ENCODE measurements at regions not wholly inside any gene's neighbourhood (a gene's known extent, or its start where the extent isn't known, plus 50 kb on each side); places are given as distances from the start of the nearest gene placed in this dataset.

DNA sequence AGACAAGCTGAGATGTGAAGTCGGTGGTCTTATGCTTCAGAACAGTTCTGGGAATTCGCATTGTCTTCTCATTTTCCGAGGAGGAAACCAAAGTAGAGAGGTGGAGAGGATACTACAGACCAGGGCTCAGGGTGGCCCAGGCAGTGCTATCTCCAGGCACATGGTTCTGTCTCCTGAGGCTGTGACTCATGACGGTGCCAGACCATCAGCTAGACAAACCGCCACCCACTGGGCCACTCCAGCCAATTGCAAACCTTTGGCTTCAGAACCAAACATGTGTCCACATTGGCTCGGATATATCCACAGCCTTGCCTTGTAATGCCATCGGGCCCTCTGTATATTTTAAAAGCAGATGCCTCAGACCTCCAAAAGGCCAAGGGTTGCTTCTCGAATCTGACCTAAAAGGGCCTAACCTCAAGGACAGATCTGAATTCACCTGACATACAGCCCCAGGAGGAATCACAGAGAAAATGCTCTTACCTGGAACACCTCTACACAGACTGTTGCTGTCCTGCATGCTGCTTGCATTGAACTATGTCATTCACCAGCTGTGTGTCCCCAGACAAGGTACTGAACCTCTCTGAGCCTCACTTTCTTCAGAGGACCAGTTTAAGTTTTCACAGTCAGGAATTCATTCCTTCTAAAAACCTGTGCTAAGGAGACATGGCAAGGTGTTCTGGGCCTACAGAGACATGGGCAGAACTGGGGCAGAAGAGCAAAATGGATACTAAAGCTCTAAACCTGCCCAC, 224.9 kb upstream of the JUN start:
- DNase-seq, result no peak

DNA sequence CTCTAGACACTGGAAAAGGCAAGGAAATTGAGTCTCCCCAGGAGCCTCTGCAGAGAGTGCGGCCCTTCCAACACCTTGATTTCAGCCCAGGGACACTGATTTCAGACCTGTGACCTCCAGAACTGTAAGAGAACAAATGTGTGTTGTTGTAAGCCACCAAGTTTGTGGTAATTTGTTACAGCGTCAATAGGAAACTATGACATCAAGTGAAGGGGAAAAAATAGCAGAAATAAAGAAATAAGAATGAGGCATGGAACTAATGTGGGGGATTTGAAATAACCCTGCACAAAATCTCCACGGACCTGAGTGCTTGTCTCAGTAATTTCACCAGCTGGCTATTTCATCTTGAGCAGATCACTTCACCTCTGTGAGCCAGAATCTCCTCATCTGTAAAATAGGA, 227.8 kb upstream of the JUN start:
- no peak for DNase-seq

DNA sequence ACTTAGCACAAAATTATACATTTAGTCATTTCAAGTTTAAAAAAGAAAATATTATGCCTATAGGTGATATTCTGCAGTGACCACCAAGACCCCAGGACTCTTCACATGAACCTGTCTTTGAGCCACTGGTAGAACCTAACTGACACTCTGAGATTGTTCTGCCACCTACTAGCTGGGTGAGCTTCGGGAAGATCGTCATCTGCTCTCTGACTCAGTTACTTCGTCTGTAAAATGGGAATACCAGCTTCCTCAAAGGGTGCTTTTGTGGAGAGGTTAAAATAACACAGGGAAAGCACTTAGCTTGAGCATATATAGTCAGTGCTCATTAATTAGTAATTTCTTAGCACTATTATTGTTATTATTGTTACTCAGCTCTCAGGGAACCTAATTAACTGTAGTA, 228.5 kb upstream of the JUN start:
- no peak for DNase-seq

DNA sequence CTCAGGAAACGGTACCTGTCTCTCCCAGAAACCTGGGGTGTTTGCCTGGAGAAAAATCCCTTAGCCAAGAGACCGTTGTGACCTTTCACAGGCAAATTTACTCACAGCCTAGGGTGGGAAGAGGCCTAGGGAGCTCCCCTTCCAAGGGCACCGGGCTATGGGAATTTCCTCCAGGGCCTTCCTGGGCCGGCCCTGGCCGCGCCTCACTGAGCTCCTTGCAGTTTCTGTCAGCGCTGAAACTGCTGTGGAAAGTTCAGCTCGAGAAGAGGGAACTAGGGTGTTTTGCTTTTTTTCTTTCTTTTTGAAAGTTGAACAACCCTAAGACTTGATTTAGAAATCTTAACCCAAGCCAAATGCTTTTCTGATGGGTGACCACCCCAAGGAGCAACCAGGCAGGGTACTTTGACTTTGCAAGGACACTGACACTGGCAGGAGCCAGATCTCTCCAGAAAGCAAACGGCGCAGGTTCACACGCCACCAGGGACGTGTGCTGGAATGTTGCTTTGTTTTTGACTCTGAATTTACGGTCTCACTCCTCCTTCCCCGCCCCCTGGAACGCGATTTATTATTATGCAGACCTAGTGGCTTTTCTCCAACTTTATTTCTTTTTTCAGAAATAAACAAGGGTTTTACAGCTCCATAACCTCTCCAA, 229.6 kb upstream of the JUN start:
- no peak for DNase-seq

DNA sequence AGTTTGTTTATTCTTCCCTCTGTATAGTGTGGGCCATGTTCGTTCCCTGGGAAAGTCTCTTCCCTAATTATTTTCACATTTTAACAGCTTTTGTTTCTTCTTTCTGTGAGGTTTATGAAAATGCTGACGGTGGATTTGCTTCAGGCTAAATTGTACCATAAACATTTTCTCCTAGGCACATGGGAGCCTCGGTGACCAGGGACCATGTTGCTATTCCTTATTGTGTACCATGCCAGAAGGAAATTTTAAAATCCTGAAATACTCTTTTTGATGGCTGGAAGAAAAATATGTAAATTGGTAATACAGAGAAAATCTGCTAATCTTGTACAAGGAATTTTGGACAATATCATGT, 230.1 kb upstream of the JUN start:
- DNase-seq, result no peak

DNA sequence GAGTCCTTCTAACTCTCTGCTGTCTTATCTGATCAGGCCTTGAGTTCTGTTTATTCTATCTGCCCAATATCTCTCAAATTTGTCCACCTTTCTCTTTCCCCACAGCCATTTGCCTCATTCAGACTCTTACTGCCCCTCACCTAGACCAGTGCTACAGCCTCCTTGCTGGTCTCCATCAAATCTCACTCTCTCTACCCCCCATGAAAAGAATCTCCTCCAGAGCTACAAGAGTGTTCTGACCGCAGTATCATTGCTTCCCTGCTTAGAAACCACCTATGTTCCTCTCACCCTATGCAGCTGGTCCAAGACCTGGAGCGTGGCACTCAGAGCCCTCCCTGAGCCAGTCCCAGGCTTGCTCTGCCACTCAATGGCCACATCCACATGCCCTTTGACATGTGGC, 231.0 kb upstream of the JUN start:
- no peak for DNase-seq

DNA sequence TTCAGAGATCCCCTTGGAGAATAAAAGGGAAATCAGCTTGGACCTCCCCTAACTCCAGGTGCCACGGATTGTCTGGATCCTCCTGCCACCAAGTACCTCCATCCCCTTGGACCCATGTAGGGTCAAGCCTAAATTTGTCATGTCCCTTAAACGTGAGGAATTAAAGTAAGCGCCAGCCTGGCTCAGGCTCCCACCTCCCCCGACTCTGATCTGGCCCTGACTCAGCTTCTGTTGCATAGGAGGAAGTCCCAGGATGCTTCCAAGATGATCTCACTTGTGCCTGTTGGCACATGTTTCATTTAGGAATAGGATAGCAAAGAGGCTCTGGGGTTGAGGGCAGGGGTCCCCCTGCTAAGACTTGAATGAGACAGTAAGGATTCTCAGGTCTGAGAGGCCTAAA, 231.9 kb upstream of the JUN start:
- DNase-seq, result no peak

DNA sequence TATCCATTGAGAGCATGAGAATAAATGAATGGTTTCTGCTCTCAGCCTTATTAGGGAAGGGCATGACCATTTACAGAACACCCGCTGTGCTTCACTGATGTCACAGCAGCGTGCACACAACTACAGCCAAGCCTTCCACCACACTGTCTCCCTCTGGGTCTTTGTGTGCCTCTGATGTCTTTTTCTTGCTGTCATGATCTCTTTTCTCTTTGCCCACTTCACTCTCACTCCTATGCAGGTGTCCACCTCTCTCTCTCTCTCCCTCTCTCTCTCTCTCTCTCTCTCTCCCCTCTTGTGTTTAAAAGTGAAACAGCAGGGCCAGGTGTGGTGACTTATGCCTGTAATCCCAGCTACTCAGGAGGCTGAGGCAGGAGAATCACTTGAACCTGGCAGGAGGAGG, 232.5 kb upstream of the JUN start:
- no peak for DNase-seq

DNA sequence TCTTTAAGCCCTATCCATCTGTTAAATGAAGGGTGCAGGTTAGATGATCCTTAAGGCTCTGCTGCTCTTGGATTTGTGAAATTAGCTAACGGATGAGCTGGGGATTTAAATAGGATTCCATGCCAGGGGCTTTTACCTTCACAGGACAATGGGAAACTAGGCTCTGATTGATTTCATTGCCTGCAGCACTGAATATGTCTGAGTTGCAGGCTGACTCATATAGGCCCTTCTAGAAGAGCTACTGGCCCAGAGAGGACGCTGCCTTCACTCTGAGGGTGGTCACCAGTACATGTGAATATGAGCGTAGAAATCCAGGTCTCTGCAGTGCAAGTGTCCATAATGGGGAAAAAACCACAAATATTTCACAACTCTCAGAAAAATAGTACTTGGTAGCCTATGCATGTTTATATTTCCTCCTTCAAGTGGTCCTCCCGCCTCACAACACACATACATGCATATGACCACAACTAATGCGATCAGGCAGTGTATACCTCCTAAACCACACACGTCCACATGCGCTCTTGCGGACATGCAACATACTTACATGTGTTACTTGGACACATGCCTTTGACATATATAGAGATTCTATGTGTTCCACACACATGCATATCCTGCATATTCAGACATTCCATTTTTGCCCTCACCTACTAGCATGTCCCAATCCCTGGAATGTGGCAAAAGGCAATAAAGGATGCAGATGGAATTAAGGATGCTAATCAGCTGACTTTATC, 233.8 kb upstream of the JUN start:
- no peak for DNase-seq

DNA sequence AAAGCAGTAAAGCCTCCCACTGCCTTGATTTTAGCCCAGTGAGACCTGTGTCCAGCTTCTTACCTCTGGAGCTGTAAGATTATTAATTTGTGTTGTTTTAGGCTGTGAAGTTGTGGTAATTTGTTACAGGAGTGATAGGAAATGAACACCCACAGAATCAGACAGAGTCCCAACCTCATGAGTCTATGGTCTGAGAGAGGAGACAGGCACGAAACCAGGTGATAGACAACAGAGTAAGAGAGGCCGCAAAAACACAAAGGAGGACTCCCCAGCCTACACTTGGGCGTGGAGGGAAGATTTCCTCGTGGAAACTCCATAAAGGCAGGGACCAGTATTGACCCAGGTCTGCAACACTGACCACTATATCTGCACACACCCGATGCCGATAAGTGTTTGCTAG, 234.6 kb upstream of the JUN start:
- no peak for DNase-seq

DNA sequence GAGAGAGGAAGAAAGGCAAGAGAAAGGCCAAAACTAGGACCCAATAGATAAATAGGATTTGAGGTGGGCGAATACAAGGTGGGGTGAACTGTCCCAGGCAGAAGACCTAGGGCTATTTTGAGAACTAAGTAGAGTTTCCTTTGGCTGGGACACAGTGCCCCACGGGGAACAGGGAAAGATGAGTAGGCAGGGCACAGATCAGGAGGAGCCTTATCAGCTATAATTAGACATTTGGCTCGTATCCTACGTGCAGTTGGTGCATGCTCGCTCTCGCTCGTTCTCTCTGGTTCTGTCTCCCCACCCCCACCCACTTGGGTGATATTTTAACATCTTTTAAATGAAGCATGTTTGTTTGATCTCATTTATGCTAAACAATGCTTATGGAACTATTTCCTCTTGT, 235.0 kb upstream of the JUN start:
- no peak for DNase-seq

DNA sequence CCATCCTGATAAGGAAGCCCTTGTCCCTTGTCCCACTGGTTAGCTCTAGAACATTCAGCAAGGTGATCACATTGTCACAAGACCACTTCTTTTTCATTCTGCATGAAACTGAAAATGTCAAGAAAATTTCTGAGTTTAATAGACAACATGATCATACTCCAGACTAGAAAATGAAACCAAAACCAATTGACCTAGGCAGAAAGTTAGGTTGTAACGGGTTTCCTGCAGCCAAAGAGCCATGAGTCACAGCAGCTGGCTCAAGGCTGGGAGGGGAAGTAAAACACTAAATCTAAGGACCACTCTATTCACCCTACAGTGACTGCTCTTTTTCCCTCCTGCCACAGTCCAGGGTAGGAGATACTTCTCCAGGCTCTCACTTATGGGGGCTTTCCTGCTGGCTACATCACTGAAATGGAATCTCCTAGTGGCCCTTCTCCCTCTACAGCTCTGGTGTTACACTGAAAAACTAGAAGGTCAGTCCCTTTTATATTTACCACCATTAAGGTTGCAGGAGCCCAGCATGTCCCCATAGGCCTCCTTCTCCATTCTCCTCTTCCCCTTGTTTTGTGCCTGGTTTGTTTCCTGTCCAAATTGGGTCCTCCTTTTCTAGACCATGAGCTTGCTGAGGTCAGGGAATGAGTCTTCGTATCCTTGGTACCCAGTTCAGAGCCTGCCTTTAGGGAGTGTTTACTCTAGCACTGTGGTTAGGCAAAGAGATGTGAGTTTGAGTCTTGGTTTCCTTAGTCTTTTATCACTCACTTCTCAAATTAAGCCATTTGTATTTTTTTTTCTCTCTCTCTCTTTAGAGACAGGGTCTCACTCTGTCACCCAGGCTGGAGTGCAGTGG, 236.5 kb upstream of the JUN start:
- DNase-seq, result peak; percentile 41

DNA sequence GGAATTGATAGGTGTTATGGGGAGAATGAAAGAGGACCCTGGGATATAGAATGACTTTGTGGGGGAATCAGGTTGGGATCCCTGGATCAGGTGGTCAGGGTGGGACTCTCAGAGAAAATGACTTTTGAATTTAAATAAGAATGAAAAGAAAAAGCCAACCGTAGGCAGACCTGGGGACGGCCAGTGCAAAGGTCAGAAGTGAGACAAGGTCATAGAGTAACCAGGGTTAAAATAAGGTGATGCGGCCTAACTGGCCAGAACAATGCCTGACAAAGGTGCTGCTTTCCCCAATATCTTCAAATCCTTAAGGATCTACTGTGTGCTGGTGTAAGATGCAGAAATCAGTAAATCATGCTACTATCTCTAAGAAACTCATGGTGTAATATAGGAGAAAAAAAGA, 238.4 kb upstream of the JUN start:
- DNase-seq, result no peak

DNA sequence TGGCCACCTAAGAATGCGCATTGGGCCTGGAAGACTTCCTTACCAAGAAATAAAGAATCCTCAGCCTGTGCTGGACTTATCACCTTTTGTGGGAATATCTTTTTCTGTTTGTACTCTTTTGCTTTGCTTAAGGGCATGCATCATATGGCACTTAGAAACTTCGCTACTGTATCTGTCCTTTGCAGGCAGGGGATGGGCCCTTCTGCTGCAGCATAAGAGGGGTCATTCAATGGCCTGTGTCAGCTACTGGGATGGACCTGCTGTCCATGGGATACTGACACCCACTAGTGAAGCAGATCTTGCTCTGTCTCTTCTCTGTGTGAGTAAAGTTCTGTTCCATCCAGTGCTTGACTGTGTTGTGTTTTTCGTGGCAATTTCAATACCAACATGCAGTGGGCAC, 239.0 kb upstream of the JUN start:
- DNase-seq, result no peak

DNA sequence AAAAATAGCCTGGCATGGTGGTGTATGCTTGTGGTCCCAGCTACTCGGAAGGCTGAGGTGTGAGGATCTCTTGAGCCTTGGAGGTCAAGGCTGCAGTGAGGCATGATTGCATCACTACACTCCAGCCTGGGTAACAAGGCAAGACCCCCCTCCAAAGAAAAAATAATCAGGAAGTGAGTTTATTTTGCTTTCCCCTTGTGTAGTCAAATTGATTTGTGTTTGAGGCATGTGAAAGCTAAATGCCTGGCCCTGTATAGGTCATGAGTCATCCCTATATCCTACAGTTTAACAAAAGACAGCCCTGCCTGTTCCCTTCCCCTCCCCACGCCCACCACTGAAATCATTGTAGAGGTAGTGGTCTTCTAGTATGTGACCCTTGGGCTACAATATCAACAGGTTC, 241.4 kb upstream of the JUN start:
- DNase-seq, result no peak

DNA sequence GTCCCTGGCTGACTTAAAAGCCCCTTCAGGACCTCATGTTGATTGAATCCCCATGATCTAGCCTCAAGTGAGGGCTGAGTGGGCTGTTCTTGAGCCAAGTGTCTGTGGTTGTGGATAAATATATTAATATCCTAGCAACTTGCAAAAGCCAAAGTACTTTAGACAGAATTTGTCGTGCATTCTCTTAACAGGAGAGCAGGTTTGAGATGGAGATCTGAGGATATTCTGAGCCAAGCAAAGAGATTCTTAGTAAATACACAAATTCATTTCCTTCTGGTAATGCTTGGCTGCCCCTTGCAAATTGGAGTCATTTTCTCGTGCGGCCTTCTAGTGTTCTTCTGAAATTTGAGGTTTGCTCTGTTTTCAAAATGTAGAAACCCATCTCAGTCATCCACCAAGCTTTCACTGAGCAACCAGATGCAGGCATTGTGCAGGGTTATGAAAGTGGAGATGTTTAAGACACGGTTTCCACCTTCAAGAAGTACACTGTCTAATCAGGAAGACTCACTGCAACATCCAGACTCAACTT, 242.1 kb upstream of the JUN start:
- DNase-seq, result no peak

DNA sequence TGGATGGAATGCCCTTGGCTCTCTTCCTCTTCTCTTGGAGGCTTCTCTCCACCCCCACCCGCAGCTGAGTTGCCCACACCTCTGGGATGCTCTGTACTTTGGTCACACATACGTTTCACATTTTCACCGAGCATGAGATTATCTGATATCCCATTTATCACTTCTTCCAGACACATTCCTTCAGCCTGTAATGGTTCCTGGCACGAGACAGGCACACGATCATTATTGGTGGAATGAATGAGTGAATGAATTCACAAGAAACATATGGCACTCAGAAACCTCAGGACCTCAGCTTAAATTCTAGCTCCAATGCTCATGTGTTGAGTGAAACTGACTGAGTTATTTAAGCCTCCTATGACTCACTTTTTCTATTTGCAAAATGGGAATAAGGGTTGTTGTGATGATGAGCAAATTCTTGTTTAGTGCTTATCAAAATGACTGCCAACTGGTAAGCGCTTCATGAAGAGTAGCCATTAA, 242.7 kb upstream of the JUN start:
- no peak for DNase-seq

DNA sequence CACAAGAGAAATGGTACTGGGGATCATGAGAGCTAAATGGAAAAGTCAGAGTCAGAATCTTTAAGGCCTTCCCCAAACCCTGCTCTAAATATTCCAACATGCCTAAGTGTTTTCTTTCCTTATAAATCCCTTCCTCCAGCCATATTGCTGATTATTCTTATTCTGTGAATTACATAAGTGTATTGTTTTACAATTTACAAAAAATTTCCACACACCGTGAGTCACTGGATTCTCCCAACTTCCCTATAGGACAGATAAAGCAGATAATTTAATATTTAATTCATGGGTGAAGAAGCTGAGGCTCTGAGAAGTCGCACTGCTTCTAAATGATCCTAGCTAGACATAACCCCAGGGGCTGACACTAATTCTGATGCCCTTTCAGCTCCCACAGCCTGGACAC, 243.3 kb upstream of the JUN start:
- no peak for DNase-seq

DNA sequence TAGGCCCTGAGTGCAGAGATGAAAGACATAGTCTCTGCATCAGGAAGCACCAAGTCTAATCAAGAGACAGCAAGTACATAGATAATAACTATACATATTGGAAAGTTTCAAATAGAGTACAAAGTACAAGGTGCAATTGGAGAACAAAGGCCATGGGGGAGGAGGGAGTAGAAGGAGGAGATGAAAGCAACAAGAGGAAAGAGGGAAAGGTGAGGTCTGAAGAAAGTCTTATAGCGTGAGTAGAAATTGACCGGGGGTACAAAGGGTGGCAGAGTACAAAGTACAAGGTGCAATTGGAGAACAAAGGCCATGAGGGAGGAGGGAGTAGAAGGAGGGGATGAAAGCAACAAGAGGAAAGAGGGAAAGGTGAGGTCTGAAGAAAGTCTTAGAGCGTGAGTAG, 244.2 kb upstream of the JUN start:
- no peak for DNase-seq

DNA sequence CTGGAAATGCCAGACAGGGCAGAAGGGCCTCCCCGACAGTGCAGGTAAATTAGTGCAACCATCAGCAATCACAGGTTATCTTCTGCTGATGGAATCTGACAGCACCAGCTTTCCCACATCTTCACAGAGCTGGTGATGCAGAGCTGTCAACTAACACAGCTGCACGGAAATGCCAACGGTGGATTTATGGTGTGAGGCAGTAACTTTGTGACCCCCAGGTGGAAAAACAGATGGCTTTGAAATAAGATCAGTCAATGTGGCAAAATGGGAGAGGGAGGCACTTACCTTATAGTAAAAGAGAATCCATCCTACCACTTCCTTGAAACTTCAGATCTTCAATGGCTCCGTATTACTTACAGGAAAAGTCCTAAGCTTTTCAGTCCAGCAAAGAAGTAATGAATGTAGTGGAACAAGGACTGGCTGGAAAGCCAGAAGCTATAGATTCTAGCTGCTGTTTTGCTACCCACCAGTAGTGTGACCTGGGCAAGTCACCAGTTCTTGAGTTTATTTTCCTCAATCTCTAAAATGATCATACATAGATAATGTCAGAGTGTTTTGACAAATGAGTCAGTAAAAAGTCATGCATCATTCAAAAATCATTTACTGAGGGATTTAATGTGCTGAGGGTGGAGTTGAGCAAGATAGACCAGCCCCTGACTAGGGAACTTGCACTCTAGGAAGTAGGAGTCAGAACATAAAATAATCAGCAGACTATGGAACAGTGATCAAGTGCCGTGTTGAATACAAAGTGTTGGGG, 245.7 kb upstream of the JUN start:
- DNase-seq, result no peak

DNA sequence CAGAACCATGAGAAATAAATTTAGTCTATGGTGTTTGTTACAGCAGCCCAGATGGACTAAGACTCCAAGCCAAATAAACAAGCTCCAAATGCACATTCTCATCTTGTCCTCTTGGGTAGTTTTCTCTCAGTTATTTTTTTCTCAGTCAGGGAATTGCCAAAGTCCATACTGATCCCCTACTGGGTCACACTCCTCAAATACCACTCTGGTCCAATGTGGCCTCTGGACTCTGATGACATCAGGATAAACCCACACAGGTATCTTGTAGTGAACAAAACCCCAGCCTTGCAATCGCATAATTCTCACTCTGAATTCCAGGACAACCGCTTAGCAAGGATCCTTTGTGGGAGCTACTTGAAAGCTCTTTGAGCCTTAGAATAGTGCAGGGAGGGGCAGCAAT, 248.4 kb upstream of the JUN start:
- DNase-seq, result no peak

DNA sequence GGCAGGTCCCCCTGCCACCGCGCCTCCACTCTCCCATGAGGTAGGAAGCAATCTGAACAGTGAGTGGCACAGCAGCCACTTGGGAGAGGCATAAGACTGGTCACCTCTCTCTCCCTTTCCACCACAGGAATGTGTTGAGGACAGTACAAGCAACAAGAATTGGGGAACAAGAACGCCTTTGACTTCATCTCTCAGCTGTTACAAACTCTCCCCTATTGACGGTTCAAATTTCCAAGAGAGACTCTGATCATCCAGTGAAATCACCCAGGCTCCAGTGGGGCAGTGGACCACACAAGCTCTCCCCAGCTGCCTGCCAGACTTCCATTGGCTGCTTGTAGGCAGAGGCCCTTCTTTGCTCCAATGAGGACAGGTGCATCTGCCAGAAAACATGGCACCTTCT, 249.9 kb upstream of the JUN start:
- no peak for DNase-seq
